ENCODE measurements at regions not wholly inside any gene's neighbourhood (a gene's known extent, or its start where the extent isn't known, plus 50 kb on each side); places are given as distances from the start of the nearest gene placed in this dataset.

- H3K27me3 ChIP-seq (ENCODE audit: control insufficient read depth, insufficient read depth, low read length): no peaks in the 10 kb centered on the region
- no peak overlapping the region for H3K4me3 Mint-ChIP-seq
Observed at GRCh38 chr11:97223647-97224046, 833.8 kb downstream of the JRKL start.

GRCh38 chr11:97224396-97224795 is 834.6 kb downstream of the JRKL start:
- Histone ChIP-seq H3K4me1 (ENCODE audit: control insufficient read depth, insufficient read depth, low read length, poor library complexity, severe bottlenecking) (no peaks in the 10 kb centered on the region), H3K9me3 (ENCODE audit: control insufficient read depth in 2 of 2, low read length in 2 of 2) (no peaks in the 10 kb centered on the region), H3K27me3 (ENCODE audit: control insufficient read depth, insufficient read depth, low read length) (no peaks in the 10 kb centered on the region), H3K36me3 (ENCODE audit: control insufficient read depth, insufficient read depth, low read length) (no peaks in the 10 kb centered on the region), H3K27ac (ENCODE audit: insufficient read depth, low read length, poor library complexity, severe bottlenecking) (no peak overlapping the region), H3K4me3 (ENCODE audit: low read depth, low read length) (no peak overlapping the region)
- H3K4me3 Mint-ChIP-seq: no peak overlapping the region
- H3K4me1 Mint-ChIP-seq: no peaks in the 10 kb centered on the region
- no peaks in the 10 kb centered on the region for H3K36me3 Mint-ChIP-seq
- H3K27ac Mint-ChIP-seq: no peak overlapping the region
- H3K9me3 Mint-ChIP-seq: peaks cover 0 to 9% (median 3%) of the 10 kb centered on the region in 7 donors
- no peak for ATAC-seq (ENCODE audit: low read depth in 2 of 2)
- no peak for DNase-seq
- H3K27me3 Mint-ChIP-seq: no peaks in the 10 kb centered on the region

More at GRCh38 chr11:97223647-97224046, 833.8 kb downstream of the JRKL start:
- Histone ChIP-seq H3K36me3 (ENCODE audit: control insufficient read depth, insufficient read depth, low read length) (no peaks in the 10 kb centered on the region), H3K4me3 (ENCODE audit: low read depth, low read length) (no peak overlapping the region), H3K27ac (ENCODE audit: insufficient read depth, low read length, poor library complexity, severe bottlenecking) (no peak overlapping the region), H3K4me1 (ENCODE audit: control insufficient read depth, insufficient read depth, low read length, poor library complexity, severe bottlenecking) (no peaks in the 10 kb centered on the region), H3K9me3 (ENCODE audit: control insufficient read depth in 2 of 2, low read length in 2 of 2) (no peaks in the 10 kb centered on the region)
- ATAC-seq (ENCODE audit: low read depth in 2 of 2) (no peak), DNase-seq (no peak)
- Mint-ChIP-seq H3K27me3 (no peaks in the 10 kb centered on the region), H3K36me3 (no peaks in the 10 kb centered on the region), H3K4me1 (no peaks in the 10 kb centered on the region), H3K9me3 (peaks cover 0 to 8% (median 1%) of the 10 kb centered on the region in 7 donors), H3K27ac (no peak overlapping the region)

- Mint-ChIP-seq H3K36me3 (no peaks in the 10 kb centered on the region), H3K9me3 (peaks cover 0 to 14% (median 3%) of the 10 kb centered on the region in 7 donors), H3K4me3 (no peak overlapping the region), H3K4me1 (no peaks in the 10 kb centered on the region), H3K27me3 (no peaks in the 10 kb centered on the region), H3K27ac (no peak overlapping the region)
- Histone ChIP-seq H3K36me3 (ENCODE audit: control insufficient read depth, insufficient read depth, low read length) (no peaks in the 10 kb centered on the region), H3K4me1 (ENCODE audit: control insufficient read depth, insufficient read depth, low read length, poor library complexity, severe bottlenecking) (no peaks in the 10 kb centered on the region), H3K27ac (ENCODE audit: insufficient read depth, low read length, poor library complexity, severe bottlenecking) (no peak overlapping the region), H3K9me3 (ENCODE audit: control insufficient read depth in 2 of 2, low read length in 2 of 2) (no peaks in the 10 kb centered on the region), H3K27me3 (ENCODE audit: control insufficient read depth, insufficient read depth, low read length) (no peaks in the 10 kb centered on the region), H3K4me3 (ENCODE audit: low read depth, low read length) (no peak overlapping the region)
- ATAC-seq (ENCODE audit: low read depth in 2 of 2) (no peak), DNase-seq (no peak)
Observed at GRCh38 chr11:97225794-97226193, 836.0 kb downstream of the JRKL start.

- peaks cover 0 to 10% (median 5%) of the 10 kb centered on the region in 7 donors for H3K9me3 Mint-ChIP-seq
- H3K4me3 Mint-ChIP-seq: no peak overlapping the region
- H3K27me3 ChIP-seq (ENCODE audit: control insufficient read depth, insufficient read depth, low read length): no peaks in the 10 kb centered on the region
- H3K4me1 Mint-ChIP-seq: no peaks in the 10 kb centered on the region
- no peak for DNase-seq
- H3K27ac ChIP-seq (ENCODE audit: insufficient read depth, low read length, poor library complexity, severe bottlenecking): no peak overlapping the region
- no peak overlapping the region for H3K27ac Mint-ChIP-seq
- H3K9me3 ChIP-seq (ENCODE audit: control insufficient read depth in 2 of 2, low read length in 2 of 2): no peaks in the 10 kb centered on the region
- H3K36me3 Mint-ChIP-seq: no peaks in the 10 kb centered on the region
- no peaks in the 10 kb centered on the region for H3K27me3 Mint-ChIP-seq
- H3K36me3 ChIP-seq (ENCODE audit: control insufficient read depth, insufficient read depth, low read length): no peaks in the 10 kb centered on the region
- H3K4me3 ChIP-seq (ENCODE audit: low read depth, low read length): no peak overlapping the region
- ATAC-seq (ENCODE audit: low read depth in 2 of 2): no peak
- no peaks in the 10 kb centered on the region for H3K4me1 ChIP-seq (ENCODE audit: control insufficient read depth, insufficient read depth, low read length, poor library complexity, severe bottlenecking)
Observed at GRCh38 chr11:97229936-97230335, 840.1 kb downstream of the JRKL start.

GRCh38 chr11:97231231-97231630 is 841.4 kb downstream of the JRKL start:
- Histone ChIP-seq H3K27me3 (ENCODE audit: control insufficient read depth, insufficient read depth, low read length) (no peaks in the 10 kb centered on the region), H3K36me3 (ENCODE audit: control insufficient read depth, insufficient read depth, low read length) (no peaks in the 10 kb centered on the region), H3K4me1 (ENCODE audit: control insufficient read depth, insufficient read depth, low read length, poor library complexity, severe bottlenecking) (no peaks in the 10 kb centered on the region), H3K9me3 (ENCODE audit: control insufficient read depth in 2 of 2, low read length in 2 of 2) (no peaks in the 10 kb centered on the region), H3K4me3 (ENCODE audit: low read depth, low read length) (no peak overlapping the region), H3K27ac (ENCODE audit: insufficient read depth, low read length, poor library complexity, severe bottlenecking) (no peak overlapping the region)
- no peaks in the 10 kb centered on the region for H3K36me3 Mint-ChIP-seq
- DNase-seq: no peak
- H3K27me3 Mint-ChIP-seq: no peaks in the 10 kb centered on the region
- H3K27ac Mint-ChIP-seq: no peak overlapping the region
- no peaks in the 10 kb centered on the region for H3K4me1 Mint-ChIP-seq
- no peak for ATAC-seq (ENCODE audit: low read depth in 2 of 2)
- H3K4me3 Mint-ChIP-seq: no peak overlapping the region
- peaks cover 0 to 12% (median 5%) of the 10 kb centered on the region in 7 donors for H3K9me3 Mint-ChIP-seq

GRCh38 chr11:97234016-97234415 is 844.2 kb downstream of the JRKL start:
- no peak overlapping the region for H3K4me3 Mint-ChIP-seq
- DNase-seq: no peak
- no peaks in the 10 kb centered on the region for H3K36me3 Mint-ChIP-seq
- no peaks in the 10 kb centered on the region for H3K4me1 Mint-ChIP-seq
- no peaks in the 10 kb centered on the region for H3K4me1 ChIP-seq (ENCODE audit: control insufficient read depth, insufficient read depth, low read length, poor library complexity, severe bottlenecking)
- no peak overlapping the region for H3K4me3 ChIP-seq (ENCODE audit: low read depth, low read length)
- H3K9me3 Mint-ChIP-seq: peaks cover 0 to 11% (median 5%) of the 10 kb centered on the region in 7 donors
- H3K9me3 ChIP-seq (ENCODE audit: control insufficient read depth in 2 of 2, low read length in 2 of 2): no peaks in the 10 kb centered on the region
- no peaks in the 10 kb centered on the region for H3K27me3 Mint-ChIP-seq
- H3K36me3 ChIP-seq (ENCODE audit: control insufficient read depth, insufficient read depth, low read length): no peaks in the 10 kb centered on the region
- no peak for ATAC-seq (ENCODE audit: low read depth in 2 of 2)
- H3K27me3 ChIP-seq (ENCODE audit: control insufficient read depth, insufficient read depth, low read length): no peaks in the 10 kb centered on the region
- no peak overlapping the region for H3K27ac ChIP-seq (ENCODE audit: insufficient read depth, low read length, poor library complexity, severe bottlenecking)
- H3K27ac Mint-ChIP-seq: no peak overlapping the region

GRCh38 chr11:97237151-97237550 is 847.3 kb downstream of the JRKL start:
- no peaks in the 10 kb centered on the region for H3K9me3 ChIP-seq (ENCODE audit: control insufficient read depth in 2 of 2, low read length in 2 of 2)
- Mint-ChIP-seq H3K36me3 (no peaks in the 10 kb centered on the region), H3K4me3 (no peak overlapping the region), H3K4me1 (no peaks in the 10 kb centered on the region), H3K27ac (no peak overlapping the region), H3K27me3 (no peaks in the 10 kb centered on the region), H3K9me3 (peaks cover 0 to 16% (median 5%) of the 10 kb centered on the region in 7 donors)
- no peaks in the 10 kb centered on the region for H3K4me1 ChIP-seq (ENCODE audit: control insufficient read depth, insufficient read depth, low read length, poor library complexity, severe bottlenecking)
- H3K4me3 ChIP-seq (ENCODE audit: low read depth, low read length): no peak overlapping the region
- H3K27me3 ChIP-seq (ENCODE audit: control insufficient read depth, insufficient read depth, low read length): no peaks in the 10 kb centered on the region
- no peak overlapping the region for H3K27ac ChIP-seq (ENCODE audit: insufficient read depth, low read length, poor library complexity, severe bottlenecking)
- ATAC-seq (ENCODE audit: low read depth in 2 of 2) (no peak), DNase-seq (no peak)
- no peaks in the 10 kb centered on the region for H3K36me3 ChIP-seq (ENCODE audit: control insufficient read depth, insufficient read depth, low read length)

GRCh38 chr11:97247601-97248000 is 857.8 kb downstream of the JRKL start:
- Mint-ChIP-seq H3K36me3 (no peaks in the 10 kb centered on the region), H3K4me3 (no peak overlapping the region), H3K27me3 (no peaks in the 10 kb centered on the region), H3K27ac (no peak overlapping the region), H3K4me1 (no peaks in the 10 kb centered on the region), H3K9me3 (peaks cover 4 to 27% (median 5%) of the 10 kb centered on the region in 7 donors)
- Histone ChIP-seq H3K4me1 (ENCODE audit: control insufficient read depth, insufficient read depth, low read length, poor library complexity, severe bottlenecking) (no peaks in the 10 kb centered on the region), H3K36me3 (ENCODE audit: control insufficient read depth, insufficient read depth, low read length) (no peaks in the 10 kb centered on the region), H3K9me3 (ENCODE audit: control insufficient read depth in 2 of 2, low read length in 2 of 2) (peaks cover 0 to 5% of the 10 kb centered on the region in 2 experiments), H3K4me3 (ENCODE audit: low read depth, low read length) (no peak overlapping the region), H3K27ac (ENCODE audit: insufficient read depth, low read length, poor library complexity, severe bottlenecking) (no peak overlapping the region), H3K27me3 (ENCODE audit: control insufficient read depth, insufficient read depth, low read length) (no peaks in the 10 kb centered on the region)
- DNase-seq (no peak), ATAC-seq (ENCODE audit: low read depth in 2 of 2) (no peak)
